ENCODE measurements at regions not wholly inside any gene's neighbourhood (a gene's known extent, or its start where the extent isn't known, plus 50 kb on each side); places are given as distances from the start of the nearest gene placed in this dataset.

DNA sequence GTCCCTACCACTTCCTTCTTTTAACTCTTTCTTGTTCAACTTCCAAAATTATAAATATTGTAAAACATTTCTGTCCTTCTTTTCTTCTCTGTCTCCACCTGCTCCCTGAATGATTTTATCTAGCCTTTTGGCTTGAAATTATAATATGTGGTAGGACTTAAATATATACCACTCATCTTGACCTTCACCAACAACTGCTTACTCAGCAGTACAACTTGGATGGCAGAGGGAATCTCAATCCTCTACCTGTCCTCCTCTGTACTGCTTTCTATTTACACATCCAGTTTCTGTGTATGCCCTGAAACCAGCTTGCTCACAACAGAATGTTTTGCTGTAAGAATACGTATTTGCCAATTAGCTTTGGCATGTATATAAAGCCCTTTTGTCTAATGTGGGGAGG, 1392.5 kb downstream of the EPHA7 start:
- Histone ChIP-seq H3F3A (ENCODE audit: insufficient read depth, low read length, poor library complexity, severe bottlenecking) (no peaks in the 10 kb centered on the region), H3K4me3 (ENCODE audit: low read length) (no peak overlapping the region), H4K20me1 (ENCODE audit: insufficient read depth) (no peaks in the 10 kb centered on the region), H3K79me2 (replicated peaks; ENCODE audit: insufficient read depth, low read length) (no peaks in the 10 kb centered on the region), H3K9ac (ENCODE audit: low read length) (no peak overlapping the region), H3K9me3 (ENCODE audit: low read length) (no peaks in the 10 kb centered on the region), H3K4me2 (ENCODE audit: low read length) (no peak overlapping the region), H3K27ac (ENCODE audit: low read length) (no peak overlapping the region), H3K27me3 (ENCODE audit: insufficient read depth, low read depth, low read length) (no peaks in the 10 kb centered on the region), H2AFZ (ENCODE audit: low read depth, low read length) (no peak overlapping the region), H3K36me3 (ENCODE audit: insufficient read depth, low read length) (no peaks in the 10 kb centered on the region), H3K9me2 (ENCODE audit: insufficient read depth, low read length) (no peaks in the 10 kb centered on the region)
- TF ChIP-seq, protein P1, sequence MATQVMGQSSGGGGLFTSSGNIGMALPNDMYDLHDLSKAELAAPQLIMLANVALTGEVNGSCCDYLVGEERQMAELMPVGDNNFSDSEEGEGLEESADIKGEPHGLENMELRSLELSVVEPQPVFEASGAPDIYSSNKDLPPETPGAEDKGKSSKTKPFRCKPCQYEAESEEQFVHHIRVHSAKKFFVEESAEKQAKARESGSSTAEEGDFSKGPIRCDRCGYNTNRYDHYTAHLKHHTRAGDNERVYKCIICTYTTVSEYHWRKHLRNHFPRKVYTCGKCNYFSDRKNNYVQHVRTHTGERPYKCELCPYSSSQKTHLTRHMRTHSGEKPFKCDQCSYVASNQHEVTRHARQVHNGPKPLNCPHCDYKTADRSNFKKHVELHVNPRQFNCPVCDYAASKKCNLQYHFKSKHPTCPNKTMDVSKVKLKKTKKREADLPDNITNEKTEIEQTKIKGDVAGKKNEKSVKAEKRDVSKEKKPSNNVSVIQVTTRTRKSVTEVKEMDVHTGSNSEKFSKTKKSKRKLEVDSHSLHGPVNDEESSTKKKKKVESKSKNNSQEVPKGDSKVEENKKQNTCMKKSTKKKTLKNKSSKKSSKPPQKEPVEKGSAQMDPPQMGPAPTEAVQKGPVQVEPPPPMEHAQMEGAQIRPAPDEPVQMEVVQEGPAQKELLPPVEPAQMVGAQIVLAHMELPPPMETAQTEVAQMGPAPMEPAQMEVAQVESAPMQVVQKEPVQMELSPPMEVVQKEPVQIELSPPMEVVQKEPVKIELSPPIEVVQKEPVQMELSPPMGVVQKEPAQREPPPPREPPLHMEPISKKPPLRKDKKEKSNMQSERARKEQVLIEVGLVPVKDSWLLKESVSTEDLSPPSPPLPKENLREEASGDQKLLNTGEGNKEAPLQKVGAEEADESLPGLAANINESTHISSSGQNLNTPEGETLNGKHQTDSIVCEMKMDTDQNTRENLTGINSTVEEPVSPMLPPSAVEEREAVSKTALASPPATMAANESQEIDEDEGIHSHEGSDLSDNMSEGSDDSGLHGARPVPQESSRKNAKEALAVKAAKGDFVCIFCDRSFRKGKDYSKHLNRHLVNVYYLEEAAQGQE (IDR thresholded peaks at IDR 0.05; ENCODE audit: borderline replicate concordance), result no peak
- TF ChIP-seq EP300 (conservative IDR thresholded peaks at IDR 0.05; ENCODE audit: poor library complexity, severe bottlenecking) (no peak), TAF1 (IDR thresholded peaks at IDR 0.05; ENCODE audit: low read depth) (no peak), SMC3 (conservative IDR thresholded peaks at IDR 0.05; ENCODE audit: poor library complexity) (no peak), EZH2 (IDR thresholded peaks at IDR 0.05; ENCODE audit: borderline replicate concordance, insufficient read depth, low read length, poor library complexity, severe bottlenecking) (no peak), POLR2AphosphoS5 (IDR thresholded peaks at IDR 0.05) (no peak), RAD21 (conservative IDR thresholded peaks at IDR 0.05) (no peak), MXI1 (conservative IDR thresholded peaks at IDR 0.05; ENCODE audit: poor library complexity, severe bottlenecking) (no peak)
- TF ChIP-seq, protein P2, sequence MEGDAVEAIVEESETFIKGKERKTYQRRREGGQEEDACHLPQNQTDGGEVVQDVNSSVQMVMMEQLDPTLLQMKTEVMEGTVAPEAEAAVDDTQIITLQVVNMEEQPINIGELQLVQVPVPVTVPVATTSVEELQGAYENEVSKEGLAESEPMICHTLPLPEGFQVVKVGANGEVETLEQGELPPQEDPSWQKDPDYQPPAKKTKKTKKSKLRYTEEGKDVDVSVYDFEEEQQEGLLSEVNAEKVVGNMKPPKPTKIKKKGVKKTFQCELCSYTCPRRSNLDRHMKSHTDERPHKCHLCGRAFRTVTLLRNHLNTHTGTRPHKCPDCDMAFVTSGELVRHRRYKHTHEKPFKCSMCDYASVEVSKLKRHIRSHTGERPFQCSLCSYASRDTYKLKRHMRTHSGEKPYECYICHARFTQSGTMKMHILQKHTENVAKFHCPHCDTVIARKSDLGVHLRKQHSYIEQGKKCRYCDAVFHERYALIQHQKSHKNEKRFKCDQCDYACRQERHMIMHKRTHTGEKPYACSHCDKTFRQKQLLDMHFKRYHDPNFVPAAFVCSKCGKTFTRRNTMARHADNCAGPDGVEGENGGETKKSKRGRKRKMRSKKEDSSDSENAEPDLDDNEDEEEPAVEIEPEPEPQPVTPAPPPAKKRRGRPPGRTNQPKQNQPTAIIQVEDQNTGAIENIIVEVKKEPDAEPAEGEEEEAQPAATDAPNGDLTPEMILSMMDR (IDR thresholded peaks at IDR 0.05; ENCODE audit: poor library complexity, severe bottlenecking), result no peak

GRCh38 chr6:92024881-92025280, 1394.5 kb downstream of the EPHA7 start:
- Histone ChIP-seq H3K9ac (ENCODE audit: low read length) (no peak overlapping the region), H4K20me1 (ENCODE audit: insufficient read depth) (no peaks in the 10 kb centered on the region), H3K9me3 (ENCODE audit: low read length) (no peaks in the 10 kb centered on the region), H3K27ac (ENCODE audit: low read length) (no peak overlapping the region), H2AFZ (ENCODE audit: low read depth, low read length) (no peak overlapping the region), H3K9me2 (ENCODE audit: insufficient read depth, low read length) (no peaks in the 10 kb centered on the region), H3K4me3 (ENCODE audit: low read length) (no peak overlapping the region), H3K36me3 (ENCODE audit: insufficient read depth, low read length) (no peaks in the 10 kb centered on the region), H3K79me2 (replicated peaks; ENCODE audit: insufficient read depth, low read length) (no peaks in the 10 kb centered on the region), H3K27me3 (ENCODE audit: insufficient read depth, low read depth, low read length) (no peaks in the 10 kb centered on the region), H3K4me2 (ENCODE audit: low read length) (no peak overlapping the region), H3F3A (ENCODE audit: insufficient read depth, low read length, poor library complexity, severe bottlenecking) (no peaks in the 10 kb centered on the region)
- TF ChIP-seq POLR2AphosphoS5 (IDR thresholded peaks at IDR 0.05) (no peak), MXI1 (conservative IDR thresholded peaks at IDR 0.05; ENCODE audit: poor library complexity, severe bottlenecking) (no peak), TAF1 (IDR thresholded peaks at IDR 0.05; ENCODE audit: low read depth) (no peak), RAD21 (conservative IDR thresholded peaks at IDR 0.05) (no peak), EZH2 (IDR thresholded peaks at IDR 0.05; ENCODE audit: borderline replicate concordance, insufficient read depth, low read length, poor library complexity, severe bottlenecking) (no peak), SMC3 (conservative IDR thresholded peaks at IDR 0.05; ENCODE audit: poor library complexity) (no peak)
- TF ChIP-seq, protein P2 (IDR thresholded peaks at IDR 0.05; ENCODE audit: poor library complexity, severe bottlenecking), result no peak
- TF ChIP-seq, protein P1 (IDR thresholded peaks at IDR 0.05; ENCODE audit: borderline replicate concordance), result no peak
